22Rv1 (cell line): ENCODE measurements at regions not wholly inside any gene's neighbourhood (a gene's known extent, or its start where the extent isn't known, plus 50 kb on each side); places are given as distances from the start of the nearest gene placed in this dataset.

ENCODE experiments used
- ZFX ChIP-seq: fragments of 450-650 bp; IDR thresholded peaks from 2 replicates; pipeline ENCODE4 v1.6.1; 2017; ENCODE audit warnings: antibody characterized with exemption, borderline replicate concordance
- TF ChIP-seq, protein P1 (sequence below): fragments of 450-650 bp; IDR thresholded peaks from 2 replicates; pipeline ENCODE4 v1.5.1; 2017; ENCODE audit warnings: mild to moderate bottlenecking

DNA sequence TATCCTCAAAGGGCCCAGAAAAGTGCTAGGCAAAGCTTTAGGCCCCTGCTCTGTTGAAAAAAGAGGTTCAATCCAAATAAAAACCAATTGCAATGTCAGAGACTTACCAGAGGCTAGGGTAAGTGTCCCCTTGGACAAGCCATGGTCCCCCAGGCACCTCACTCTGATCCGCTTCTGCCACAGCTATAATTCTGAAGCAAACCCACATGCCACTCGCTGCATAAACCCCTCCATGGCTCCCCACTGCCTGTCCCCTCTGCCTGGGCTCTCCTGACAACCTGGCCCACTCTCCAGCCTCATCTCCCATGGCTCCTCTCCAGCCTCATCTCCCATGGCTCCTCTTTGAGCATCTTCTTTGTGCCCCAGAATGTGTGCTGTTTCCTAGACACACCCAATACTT, 169.6 kb upstream of the TLE3 start:
- TF ChIP-seq, protein P1, sequence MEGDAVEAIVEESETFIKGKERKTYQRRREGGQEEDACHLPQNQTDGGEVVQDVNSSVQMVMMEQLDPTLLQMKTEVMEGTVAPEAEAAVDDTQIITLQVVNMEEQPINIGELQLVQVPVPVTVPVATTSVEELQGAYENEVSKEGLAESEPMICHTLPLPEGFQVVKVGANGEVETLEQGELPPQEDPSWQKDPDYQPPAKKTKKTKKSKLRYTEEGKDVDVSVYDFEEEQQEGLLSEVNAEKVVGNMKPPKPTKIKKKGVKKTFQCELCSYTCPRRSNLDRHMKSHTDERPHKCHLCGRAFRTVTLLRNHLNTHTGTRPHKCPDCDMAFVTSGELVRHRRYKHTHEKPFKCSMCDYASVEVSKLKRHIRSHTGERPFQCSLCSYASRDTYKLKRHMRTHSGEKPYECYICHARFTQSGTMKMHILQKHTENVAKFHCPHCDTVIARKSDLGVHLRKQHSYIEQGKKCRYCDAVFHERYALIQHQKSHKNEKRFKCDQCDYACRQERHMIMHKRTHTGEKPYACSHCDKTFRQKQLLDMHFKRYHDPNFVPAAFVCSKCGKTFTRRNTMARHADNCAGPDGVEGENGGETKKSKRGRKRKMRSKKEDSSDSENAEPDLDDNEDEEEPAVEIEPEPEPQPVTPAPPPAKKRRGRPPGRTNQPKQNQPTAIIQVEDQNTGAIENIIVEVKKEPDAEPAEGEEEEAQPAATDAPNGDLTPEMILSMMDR: no peak
- no peak for TF ChIP-seq ZFX
